H1 (cell line): ENCODE measurements at regions not wholly inside any gene's neighbourhood (a gene's known extent, or its start where the extent isn't known, plus 50 kb on each side); places are given as distances from the start of the nearest gene placed in this dataset.

Experiments
- CTCF ChIA-PET: fragments of 300-600 bp; sonication (Branson Sonifier 250); formaldehyde crosslinking; loops from one replicate; lab custom pipeline; 2021; ENCODE audit not compliant: partially characterized antibody; lab: Charles Lee
- POLR2A ChIA-PET: fragments of 300-600 bp; sonication (Branson Sonifier 250); formaldehyde crosslinking; loops from one replicate; lab custom pipeline; 2021; ENCODE audit warnings: inconsistent platforms; ENCODE audit not compliant: partially characterized antibody; lab: Charles Lee
- DNase-seq, 2 experiments: peaks; one replicate each; pipeline versions ENCODE4 v3.0.0 to v3.0.0-alpha.2; 2010 to 2022; ENCODE audit warnings: low spot score in 2 of 2, low read depth in 1 of 2, mixed read lengths in 1 of 2
- FAIRE-seq: peaks from 2 replicates; lab custom pipeline; 2011; peaks lifted over from hg19 to GRCh38; lab: Jason Lieb, UNC
- H2AFZ ChIP-seq: 2 replicates; pipeline ENCODE4 v1.8.1; 2012; ENCODE audit warnings: low read length, inconsistent platforms
- H2AK5ac ChIP-seq: 2 replicates; pipeline ENCODE4 v1.6.1; 2013; ENCODE audit warnings: low read depth, low read length
- H2BK120ac ChIP-seq: replicated peaks from 2 replicates; pipeline ENCODE3; 2013; ENCODE audit warnings: low read depth, low read length, inconsistent platforms
- H2BK12ac ChIP-seq: 2 replicates; pipeline ENCODE4 v1.6.1; 2013; ENCODE audit warnings: low read depth, low read length
- H2BK15ac ChIP-seq: 2 replicates; pipeline ENCODE4 v1.6.1; 2013; ENCODE audit warnings: low read length
- H2BK20ac ChIP-seq: 2 replicates; pipeline ENCODE4 v1.6.1; 2013; ENCODE audit warnings: low read length
- H2BK5ac ChIP-seq: 2 replicates; pipeline ENCODE4 v1.6.1; 2013; ENCODE audit warnings: low read depth, low read length
- H3K14ac ChIP-seq: 2 replicates; pipeline ENCODE4 v1.6.1; 2013; ENCODE audit warnings: inconsistent platforms; ENCODE audit not compliant: insufficient read length
- H3K18ac ChIP-seq: 2 replicates; pipeline ENCODE4 v1.6.1; 2013; ENCODE audit warnings: low read length; ENCODE audit errors: extremely low read depth
- H3K23ac ChIP-seq: 2 replicates; pipeline ENCODE4 v1.6.1; 2013; ENCODE audit warnings: inconsistent platforms; ENCODE audit not compliant: insufficient read length
- H3K23me2 ChIP-seq: 2 replicates; pipeline ENCODE4 v1.6.1; 2013; ENCODE audit warnings: low read depth, low read length
- H3K27ac ChIP-seq: 2 replicates; pipeline ENCODE4 v1.6.1; 2011; ENCODE audit warnings: low read depth, low read length, inconsistent platforms
- H3K27me3 ChIP-seq, 4 experiments: replicated peaks in 1 of 4; 1 replicate in 1 of 4; 2 replicates in 3 of 4; pipeline versions ENCODE4 v1.6.1 to v1.8.1; 2011 to 2013; ENCODE audit warnings: low read length in 3 of 4, mild to moderate bottlenecking in 3 of 4, inconsistent platforms in 2 of 4, mixed read lengths in 2 of 4, moderate library complexity in 1 of 4; ENCODE audit not compliant: control insufficient read depth in 3 of 4, insufficient read depth in 3 of 4; ENCODE audit errors: extremely low read depth in 1 of 4
- H3K36me3 ChIP-seq, 4 experiments: 2 replicates each; pipeline versions ENCODE4 v1.6.1 to v1.8.1; 2011 to 2013; ENCODE audit warnings: mild to moderate bottlenecking in 4 of 4, low read length in 3 of 4, moderate library complexity in 2 of 4, control low read depth in 1 of 4, inconsistent platforms in 1 of 4; ENCODE audit not compliant: insufficient read depth in 4 of 4, control insufficient read depth in 2 of 4
- H3K4ac ChIP-seq: replicated peaks from 2 replicates; pipeline ENCODE3; 2013; ENCODE audit warnings: low read length, low read depth, mixed read lengths, inconsistent platforms; ENCODE audit not compliant: insufficient read length
- H3K4me1 ChIP-seq, 4 experiments: replicated peaks in 1 of 4; 1 replicate in 1 of 4; 2 replicates in 3 of 4; pipeline versions ENCODE4 v1.6.1 to v1.8.1; 2011 to 2013; ENCODE audit warnings: low read length in 3 of 4, inconsistent platforms in 2 of 4, mixed read lengths in 1 of 4; ENCODE audit not compliant: insufficient read depth in 4 of 4, control insufficient read depth in 3 of 4
- H3K4me2 ChIP-seq, 2 experiments: 2 replicates each; pipeline versions ENCODE4 v1.6.1 to v1.8.1; 2011 to 2013; ENCODE audit warnings: low read depth in 2 of 2, low read length in 2 of 2, control low read depth in 1 of 2, inconsistent platforms in 1 of 2, mild to moderate bottlenecking in 1 of 2; ENCODE audit not compliant: insufficient read depth in 1 of 2
- H3K4me3 ChIP-seq, 4 experiments: fragments of 200-600, 300-600 bp in 1 of 4; sonication (generic), shearing (Covaris generic), sonication (Bioruptor Twin) in 1 of 4; 2 replicates each; pipeline versions ENCODE4 v1.5.1 to v1.8.1; 2011 to 2016; ENCODE audit warnings: low read length in 4 of 4, low read depth in 3 of 4, control low read depth in 2 of 4, inconsistent platforms in 2 of 4, mild to moderate bottlenecking in 2 of 4, mixed read lengths in 1 of 4, moderate library complexity in 1 of 4; ENCODE audit not compliant: insufficient read depth in 2 of 4; ENCODE audit errors: extremely low read depth in 1 of 4
- H3K56ac ChIP-seq: replicated peaks from 2 replicates; pipeline ENCODE3; 2013; ENCODE audit warnings: low read depth, mild to moderate bottlenecking, mixed read lengths, low read length, inconsistent platforms; ENCODE audit not compliant: insufficient read length
- H3K79me1 ChIP-seq: 2 replicates; pipeline ENCODE4 v1.6.1; 2013; ENCODE audit warnings: low read depth, low read length, control low read depth
- H3K79me2 ChIP-seq, 2 experiments: 2 replicates each; pipeline versions ENCODE4 v1.6.1 to v1.8.1; 2012 to 2013; ENCODE audit warnings: low read length in 2 of 2, mild to moderate bottlenecking in 2 of 2, inconsistent platforms in 1 of 2; ENCODE audit not compliant: insufficient read depth in 2 of 2, control insufficient read depth in 1 of 2
- H3K9ac ChIP-seq, 4 experiments: replicated peaks in 1 of 4; 1 replicate in 1 of 4; 2 replicates in 3 of 4; pipeline versions ENCODE4 v1.6.1 to v1.8.1; 2011 to 2013; ENCODE audit warnings: low read depth in 3 of 4, low read length in 3 of 4, control low read depth in 2 of 4, mild to moderate bottlenecking in 2 of 4, moderate library complexity in 2 of 4, inconsistent platforms in 1 of 4; ENCODE audit errors: extremely low read depth in 1 of 4
- H3K9me3 ChIP-seq, 2 experiments: 2 replicates each; pipeline versions ENCODE4 v1.6.1 to v1.8.1; 2012 to 2013; ENCODE audit warnings: mild to moderate bottlenecking in 2 of 2, moderate library complexity in 2 of 2, control low read depth in 1 of 2, inconsistent platforms in 1 of 2, low read depth in 1 of 2, low read length in 1 of 2, mixed read lengths in 1 of 2; ENCODE audit not compliant: insufficient read depth in 2 of 2
- H4K20me1 ChIP-seq, 2 experiments: replicated peaks in 1 of 2; 2 replicates each; pipeline versions ENCODE3 to v1.8.1; 2011 to 2013; ENCODE audit warnings: inconsistent platforms in 2 of 2, low read length in 2 of 2, mild to moderate bottlenecking in 1 of 2; ENCODE audit not compliant: insufficient read depth in 2 of 2, control insufficient read depth in 1 of 2
- H4K5ac ChIP-seq: 2 replicates; pipeline ENCODE4 v1.6.1; 2013; ENCODE audit warnings: low read length, low read depth, mixed read lengths, inconsistent platforms; ENCODE audit not compliant: insufficient read length
- H4K8ac ChIP-seq: 2 replicates; pipeline ENCODE4 v1.8.0; 2013; ENCODE audit warnings: mild to moderate bottlenecking, moderate library complexity, low read length, inconsistent platforms; ENCODE audit not compliant: insufficient read depth; ENCODE audit errors: extremely low read depth
- H4K91ac ChIP-seq: replicated peaks from 2 replicates; pipeline ENCODE3; 2013; ENCODE audit warnings: low read length, mixed read lengths, inconsistent platforms; ENCODE audit not compliant: insufficient read length
- CEBPB ChIP-seq: IDR thresholded peaks from 2 replicates; pipeline ENCODE4 v1.6.1; 2012; ENCODE audit warnings: low read depth, low read length
- CHD2 ChIP-seq: IDR thresholded peaks from 2 replicates; pipeline ENCODE4 v1.6.1; 2012; ENCODE audit warnings: low read length, improper control_type of control experiment
- CREB1 ChIP-seq: IDR thresholded peaks from 2 replicates; pipeline ENCODE4 v1.6.1; 2012; ENCODE audit warnings: inconsistent platforms
- CTBP2 ChIP-seq: IDR thresholded peaks from 2 replicates; pipeline ENCODE4 v1.7.0; 2011; ENCODE audit warnings: borderline replicate concordance, mild to moderate bottlenecking, moderate library complexity, mixed read lengths, low read length; ENCODE audit not compliant: insufficient read depth, insufficient read length
- EZH2 ChIP-seq: fragments of 200-600 bp; sonication (generic); IDR thresholded peaks from 2 replicates; pipeline ENCODE4 v1.7.1; 2012; ENCODE audit warnings: low read depth, mild to moderate bottlenecking, moderate library complexity, low read length, inconsistent platforms; ENCODE audit not compliant: severe bottlenecking
- FOSL1 ChIP-seq: IDR thresholded peaks from 2 replicates; pipeline ENCODE4 v1.6.1; 2011; ENCODE audit warnings: mild to moderate bottlenecking, low read depth, low read length, moderate library complexity; ENCODE audit not compliant: insufficient read depth
- GABPA ChIP-seq: IDR thresholded peaks from 2 replicates; pipeline ENCODE4 v1.6.1; 2011; ENCODE audit warnings: mild to moderate bottlenecking, low read length, moderate library complexity, borderline replicate concordance; ENCODE audit not compliant: insufficient read depth
- GTF2F1 ChIP-seq: IDR thresholded peaks from 2 replicates; pipeline ENCODE4 v1.6.1; 2012; ENCODE audit warnings: low read depth, low read length, improper control_type of control experiment, borderline replicate concordance
- KDM5A ChIP-seq: fragments of 200-600 bp; IDR thresholded peaks from 2 replicates; pipeline ENCODE4 v1.7.1; 2012; ENCODE audit warnings: mild to moderate bottlenecking, low read length, inconsistent platforms, mixed read lengths
- MAX ChIP-seq: IDR thresholded peaks from 2 replicates; pipeline ENCODE4 v1.6.1; 2012; ENCODE audit warnings: inconsistent platforms
- POLR2A ChIP-seq, 2 experiments: IDR thresholded peaks; 1 replicate in 1 of 2; 2 replicates in 1 of 2; pipeline ENCODE4 v1.6.1; 2011; ENCODE audit warnings: low read depth in 2 of 2, low read length in 2 of 2, mild to moderate bottlenecking in 2 of 2; ENCODE audit errors: control extremely low read depth in 1 of 2
- SIX5 ChIP-seq: IDR thresholded peaks from 2 replicates; pipeline ENCODE4 v1.6.1; 2011; ENCODE audit warnings: mild to moderate bottlenecking, low read depth, low read length
- SP1 ChIP-seq: IDR thresholded peaks from 2 replicates; pipeline ENCODE4 v1.6.1; 2011; ENCODE audit warnings: low read depth, low read length
- TAF7 ChIP-seq: optimal IDR thresholded peaks from 2 replicates; pipeline ENCODE3; 2011; ENCODE audit warnings: low read depth, mild to moderate bottlenecking, inconsistent platforms, low read length, moderate library complexity, borderline replicate concordance
- TEAD4 ChIP-seq: IDR thresholded peaks from 2 replicates; pipeline ENCODE4 v1.6.1; 2012; ENCODE audit warnings: low read depth, low read length, inconsistent platforms, mixed read lengths
- WGBS, 2 experiments: shearing (Covaris generic) in 1 of 2; methylation state at CpG; one replicate each; pipeline versions ENCODE4 v1.1.6 to v1.1.7; 2013 to 2015; ENCODE audit warnings: low lambda C conversion rate in 2 of 2, mixed read lengths in 2 of 2, inconsistent platforms in 1 of 2, low coverage in 1 of 2, missing lambda C conversion rate in 1 of 2; ENCODE audit not compliant: insufficient replicate concordance in 2 of 2, insufficient coverage in 1 of 2, insufficient read length in 1 of 2; ENCODE audit errors: extremely low coverage in 1 of 2, missing lambda C conversion rate in 1 of 2; 5-methylcytosine and 5-hydroxymethylcytosine counted together

GRCh38 chr2:139409212-139409611, 629.0 kb upstream of the NXPH2 start:
- FAIRE-seq = no peak
- H3K18ac ChIP-seq = no peak overlapping the region

More at GRCh38 chr2:139409212-139409611, 629.0 kb upstream of the NXPH2 start:
- Histone ChIP-seq H4K20me1 (no peaks in the 10 kb centered on the region), H2AFZ (no peak overlapping the region), H3K79me1 (no peaks in the 10 kb centered on the region), H3K36me3 (no peaks in the 10 kb centered on the region), H2BK12ac (no peak overlapping the region), H3K23me2 (no peaks in the 10 kb centered on the region; the same call in 1 of the 2 replicates), H3K9me3 (no peaks in the 10 kb centered on the region; a peak in 1 of 4 replicates), H3K4me2 (no peak overlapping the region), H4K5ac (no peak overlapping the region), H3K27me3 (no peaks in the 10 kb centered on the region), H3K14ac (no peak overlapping the region), H2BK20ac (no peak overlapping the region), H3K56ac (no peak overlapping the region), H3K79me2 (no peaks in the 10 kb centered on the region), H3K27ac (no peak overlapping the region), H2BK5ac (no peak overlapping the region), H3K4me1 (no peaks in the 10 kb centered on the region), H2AK5ac (no peak overlapping the region), H4K91ac (no peak overlapping the region), H3K23ac (no peak overlapping the region), H3K4ac (no peak overlapping the region), H2BK120ac (no peak overlapping the region), H3K9ac (no peak overlapping the region), H3K4me3 (no peak overlapping the region), H4K8ac (no peak overlapping the region), H2BK15ac (no peak overlapping the region)
- CTCF ChIA-PET = no interaction called here
- TF ChIP-seq FOSL1 (no peak), POLR2A (IDR thresholded peaks at IDR 0.05; ENCODE audit: control extremely low read depth in 1 of 2, low read depth in 2 of 2, low read length in 2 of 2) (no peak), EZH2 (no peak), CEBPB (no peak), TEAD4 (no peak), SP1 (no peak), CTBP2 (no peak), MAX (no peak), CHD2 (no peak), TAF7 (no peak), GTF2F1 (no peak), SIX5 (no peak), KDM5A (no peak), GABPA (no peak), CREB1 (no peak)
- 65 to 100% methylated on average over 1 to 3 of the region's 3 CpGs for WGBS, 2 experiments
- POLR2A ChIA-PET = no interaction called here
- DNase-seq = no peak
